A673 (cell line): ENCODE measurements at regions not wholly inside any gene's neighbourhood (a gene's known extent, or its start where the extent isn't known, plus 50 kb on each side); places are given as distances from the start of the nearest gene placed in this dataset.

Experiments used
- CTCF ChIP-seq: fragments of 300-800, 200-600 bp; sonication (generic); conservative IDR thresholded peaks from 2 replicates; pipeline ENCODE4 v1.5.1; 2017; ENCODE audit warnings: low read depth, mild to moderate bottlenecking, antibody characterized with exemption, low read length, moderate library complexity, mixed read lengths
- EZH2 ChIP-seq: fragments of 200-600 bp; sonication (generic); IDR thresholded peaks from 2 replicates; pipeline ENCODE4 v1.6.1; 2017; ENCODE audit warnings: borderline replicate concordance, low read depth, mild to moderate bottlenecking, mixed read lengths, antibody characterized with exemption, low read length; ENCODE audit not compliant: poor library complexity, severe bottlenecking

DNA sequence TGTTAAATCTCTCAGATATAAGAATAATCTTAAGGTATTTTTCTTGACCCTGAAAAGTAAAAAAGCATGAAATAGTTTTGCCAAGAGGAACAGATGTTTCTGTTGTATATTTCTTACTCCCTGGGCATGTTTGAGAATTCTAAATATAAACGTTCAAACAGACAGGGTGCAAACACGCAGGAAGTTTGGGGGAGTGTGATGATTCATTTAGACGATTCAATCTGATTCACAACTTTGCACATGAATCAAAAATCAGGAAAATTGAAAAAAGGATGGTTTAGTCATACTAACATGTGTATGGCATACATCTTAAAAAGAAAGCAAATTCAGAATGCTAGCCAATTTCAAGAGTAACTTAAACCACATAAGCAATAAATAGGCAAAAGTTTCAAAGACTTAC lies 340.3 kb upstream of the GRID2 start:
- TF ChIP-seq CTCF (no peak), EZH2 (no peak)
